Stimulated activated CD4-positive, alpha-beta T cell treated with anti-CD3 and anti-CD28 coated beads, Interleukin-4, amount 100 ng/mL, for 48 hours (primary cell): ENCODE measurements at regions not wholly inside any gene's neighbourhood (a gene's known extent, or its start where the extent isn't known, plus 50 kb on each side); places are given as distances from the start of the nearest gene placed in this dataset.

Experiments
- DNase-seq, 2 donors: peaks; one replicate each; pipeline ENCODE4 v3.0.0-alpha.2; 2020; ENCODE audit warnings: low read depth in 2 of 2

GRCh38 chr10:100612601-100613595 lies 77.2 kb downstream of the HIF1AN start:
- DNase-seq = no peak

- no peak for DNase-seq
These were observed 78.1 kb downstream of the HIF1AN start for GRCh38 chr10:100613846-100614245.

GRCh38 chr10:100614429-100615095 lies 78.8 kb downstream of the HIF1AN start:
- DNase-seq = no peak

GRCh38 chr10:100615241-100615640 lies 79.5 kb downstream of the HIF1AN start:
- no peak for DNase-seq

GRCh38 chr10:100615908-100616307 lies 80.2 kb downstream of the HIF1AN start:
- no peak for DNase-seq

- DNase-seq = no peak
These were observed 82.4 kb downstream of the HIF1AN start for GRCh38 chr10:100618091-100618615.

- DNase-seq = no peak
These were observed 83.0 kb downstream of the HIF1AN start for GRCh38 chr10:100618632-100619255.

GRCh38 chr10:100620087-100620835 lies 84.5 kb downstream of the HIF1AN start:
- no peak for DNase-seq

- peak in 1 of 2 donors; percentile 8 for DNase-seq
These were observed 85.8 kb downstream of the HIF1AN start for GRCh38 chr10:100621360-100622205.

GRCh38 chr10:100622946-100623345 lies 87.2 kb downstream of the HIF1AN start:
- no peak for DNase-seq

- DNase-seq = no peak
These were observed 87.9 kb downstream of the HIF1AN start for GRCh38 chr10:100623521-100624230.

GRCh38 chr10:100624298-100624697 lies 88.6 kb downstream of the HIF1AN start:
- DNase-seq = no peak

- no peak for DNase-seq
These were observed 90.1 kb downstream of the HIF1AN start for GRCh38 chr10:100625816-100626215.

GRCh38 chr10:100628061-100628460 lies 92.3 kb downstream of the HIF1AN start:
- DNase-seq = no peak

- no peak for DNase-seq
These were observed 95.4 kb downstream of the HIF1AN start for GRCh38 chr10:100631192-100631591.

- no peak for DNase-seq
These were observed 96.3 kb downstream of the HIF1AN start for GRCh38 chr10:100632027-100632426.

GRCh38 chr10:100634034-100634433 lies 98.3 kb downstream of the HIF1AN start:
- no peak for DNase-seq

GRCh38 chr10:100636848-100637553 lies 101.3 kb downstream of the HIF1AN start:
- DNase-seq = no peak

- DNase-seq = no peak
These were observed 102.0 kb downstream of the HIF1AN start for GRCh38 chr10:100637785-100638184.
